Sigmoid colon (tissue), 3 donors: ENCODE measurements at regions not wholly inside any gene's neighbourhood (a gene's known extent, or its start where the extent isn't known, plus 50 kb on each side); places are given as distances from the start of the nearest gene placed in this dataset.

Experiments used
- POLR2A ChIP-seq, 2 donors: fragments of 450-650 bp; IDR thresholded peaks; one replicate each; pipeline ENCODE4 v1.6.1; 2016; ENCODE audit warnings: antibody characterized with exemption in 2 of 2, mild to moderate bottlenecking in 2 of 2, moderate library complexity in 2 of 2
- TF ChIP-seq, protein P1 (sequence below), 4 experiments: fragments of 450-650 bp in 3 of 4; fragments of 200-600 bp in 1 of 4; IDR thresholded peaks; one replicate each; pipeline ENCODE4 v1.5.1; 2016 to 2019; ENCODE audit warnings: antibody characterized with exemption in 4 of 4, mild to moderate bottlenecking in 3 of 4, moderate library complexity in 2 of 4

DNA sequence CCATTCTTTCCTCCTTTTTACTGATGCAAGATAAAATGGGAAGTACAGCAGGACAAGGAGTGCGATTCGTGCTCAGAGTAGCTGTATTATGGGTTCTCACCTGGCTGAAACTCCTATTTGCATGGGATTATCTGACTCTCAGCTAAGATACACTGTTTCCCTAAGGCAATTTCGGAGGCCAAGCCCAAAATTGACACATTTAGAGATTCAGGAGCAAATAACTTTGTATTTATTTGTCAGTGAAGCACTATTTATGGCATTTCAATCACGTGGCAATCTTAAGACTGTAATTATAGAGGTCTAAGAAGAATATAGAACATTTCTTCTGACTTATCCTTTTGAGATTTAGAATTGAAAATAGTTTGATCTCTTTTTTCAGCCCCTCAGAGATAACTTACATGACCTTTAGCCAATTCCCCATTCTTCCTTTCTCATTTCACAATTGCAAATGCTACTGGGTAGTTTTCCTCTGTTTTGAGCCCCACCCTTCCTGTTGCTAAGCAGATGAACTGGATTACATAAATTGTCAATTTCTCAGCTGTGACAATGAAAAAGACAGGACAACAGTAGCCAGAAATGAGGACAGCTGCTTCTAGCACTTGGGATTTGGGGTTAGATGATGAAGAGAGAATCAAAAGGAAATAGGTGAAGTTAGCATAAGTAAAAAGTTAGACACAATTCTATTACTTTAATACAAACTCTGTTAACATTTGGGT is 122.7 kb upstream of the FRY start:
- no peak for TF ChIP-seq POLR2A (IDR thresholded peaks at IDR 0.05)
- TF ChIP-seq, protein P1, sequence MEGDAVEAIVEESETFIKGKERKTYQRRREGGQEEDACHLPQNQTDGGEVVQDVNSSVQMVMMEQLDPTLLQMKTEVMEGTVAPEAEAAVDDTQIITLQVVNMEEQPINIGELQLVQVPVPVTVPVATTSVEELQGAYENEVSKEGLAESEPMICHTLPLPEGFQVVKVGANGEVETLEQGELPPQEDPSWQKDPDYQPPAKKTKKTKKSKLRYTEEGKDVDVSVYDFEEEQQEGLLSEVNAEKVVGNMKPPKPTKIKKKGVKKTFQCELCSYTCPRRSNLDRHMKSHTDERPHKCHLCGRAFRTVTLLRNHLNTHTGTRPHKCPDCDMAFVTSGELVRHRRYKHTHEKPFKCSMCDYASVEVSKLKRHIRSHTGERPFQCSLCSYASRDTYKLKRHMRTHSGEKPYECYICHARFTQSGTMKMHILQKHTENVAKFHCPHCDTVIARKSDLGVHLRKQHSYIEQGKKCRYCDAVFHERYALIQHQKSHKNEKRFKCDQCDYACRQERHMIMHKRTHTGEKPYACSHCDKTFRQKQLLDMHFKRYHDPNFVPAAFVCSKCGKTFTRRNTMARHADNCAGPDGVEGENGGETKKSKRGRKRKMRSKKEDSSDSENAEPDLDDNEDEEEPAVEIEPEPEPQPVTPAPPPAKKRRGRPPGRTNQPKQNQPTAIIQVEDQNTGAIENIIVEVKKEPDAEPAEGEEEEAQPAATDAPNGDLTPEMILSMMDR (IDR thresholded peaks at IDR 0.05), result no peak
